IPS-NIHi7 (cell line): ENCODE measurements at regions not wholly inside any gene's neighbourhood (a gene's known extent, or its start where the extent isn't known, plus 50 kb on each side); places are given as distances from the start of the nearest gene placed in this dataset.
"Not testable (repeated sequence)": the region's sequence is repeated elsewhere in the genome, so short reads cannot be mapped to it uniquely, and the experiment has no call there.

Source experiments
- DNase-seq: peaks from one replicate; pipeline ENCODE4 v3.0.0; 2012; ENCODE audit warnings: mixed read lengths; ENCODE audit errors: extremely low spot score

DNA sequence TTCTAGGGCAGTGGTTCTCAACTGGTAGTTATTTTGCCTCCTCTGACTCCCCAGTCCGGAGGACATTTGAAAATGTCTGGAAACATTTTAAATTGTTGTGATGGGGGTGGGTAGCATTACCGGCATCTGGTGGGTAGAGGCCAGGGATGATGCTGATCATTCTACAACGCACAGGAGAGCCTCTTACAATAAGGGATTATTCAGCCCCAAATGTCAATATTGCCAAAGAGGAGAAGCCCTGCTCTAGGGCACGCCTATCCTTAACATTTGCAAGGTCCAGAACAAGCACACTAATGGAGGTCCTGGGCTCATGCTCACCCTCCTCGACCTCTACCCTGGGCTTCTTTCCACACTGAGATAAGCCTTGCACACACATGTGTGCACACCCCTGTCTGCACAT lies 106.4 kb downstream of the MINAR1 start:
- DNase-seq = no peak

DNA sequence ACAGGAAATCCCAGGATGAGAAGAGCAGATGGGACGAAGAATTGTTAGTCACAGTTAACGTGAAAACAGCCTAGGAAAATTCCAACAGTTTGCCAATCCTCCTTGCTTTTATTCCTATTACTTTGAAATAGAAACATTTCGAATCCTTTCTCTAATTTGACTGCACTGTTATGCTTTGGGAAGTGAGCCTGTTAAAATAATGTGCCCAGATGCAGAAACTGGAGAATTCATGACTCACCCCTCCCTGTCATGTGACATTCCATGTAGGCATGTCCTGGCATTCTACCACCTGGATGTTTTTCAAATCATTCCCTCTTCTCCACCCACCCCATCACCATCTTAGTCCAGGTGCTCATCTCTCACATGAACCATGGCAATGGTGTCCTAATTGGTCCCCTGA lies 107.3 kb downstream of the MINAR1 start:
- DNase-seq = no peak

DNA sequence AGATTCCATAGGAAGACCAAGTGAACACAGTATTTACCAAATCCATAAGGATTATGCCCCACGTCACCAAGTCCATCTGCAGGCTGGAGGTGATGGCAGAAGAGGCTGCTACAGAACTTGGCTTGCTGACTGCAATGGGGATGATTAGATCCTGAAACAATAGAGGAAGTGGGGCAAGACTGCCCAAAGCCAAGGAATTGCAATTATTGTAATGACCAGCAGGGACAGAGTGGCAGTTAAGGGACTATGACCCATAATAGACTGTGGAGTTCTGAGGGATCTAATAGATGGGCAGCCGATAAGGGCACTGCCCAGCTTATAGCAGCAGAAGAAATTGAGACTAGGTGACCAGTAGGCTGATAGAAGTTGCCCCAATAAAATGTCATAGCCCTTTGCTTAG lies 108.4 kb downstream of the MINAR1 start:
- peak; percentile 38 for DNase-seq

DNA sequence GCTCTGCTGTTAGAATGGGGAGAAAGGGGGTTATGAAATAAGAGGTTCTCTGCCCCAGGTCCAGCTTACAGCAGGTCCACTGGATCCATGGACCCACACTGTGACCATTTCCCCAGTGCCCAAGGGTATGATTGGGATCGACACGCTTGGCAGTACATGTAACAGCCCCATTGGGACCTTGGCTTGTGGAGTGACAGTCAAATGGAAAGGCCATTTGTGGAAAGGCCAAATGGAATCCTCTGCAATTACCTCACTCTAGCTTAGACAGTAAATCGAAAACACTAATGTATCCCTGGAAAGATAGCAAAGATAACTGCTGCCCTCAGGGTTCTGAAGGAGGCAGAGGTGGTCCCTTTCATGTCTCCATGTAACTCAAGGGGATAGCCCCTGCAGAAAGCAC lies 109.1 kb downstream of the MINAR1 start:
- DNase-seq = no peak

DNA sequence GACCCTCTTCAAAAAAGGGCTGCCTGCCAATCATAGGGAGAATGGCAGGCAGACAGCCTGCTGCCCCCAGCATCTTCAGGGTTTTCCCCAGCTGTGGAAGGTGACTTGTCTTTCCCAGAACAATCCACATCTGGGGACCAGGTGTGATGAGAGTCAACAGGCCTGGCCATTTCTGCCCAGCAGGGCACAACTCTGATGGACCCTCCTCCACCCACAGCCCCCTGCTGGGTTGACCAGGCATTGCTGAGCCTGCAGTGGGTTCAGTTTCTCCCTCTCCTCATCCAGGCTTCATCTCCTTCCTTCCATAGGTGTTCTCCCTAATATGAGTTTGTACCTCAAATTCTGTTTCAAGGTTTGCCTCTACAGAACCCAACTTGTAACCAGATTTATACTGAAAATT lies 111.0 kb downstream of the MINAR1 start:
- DNase-seq = no peak

DNA sequence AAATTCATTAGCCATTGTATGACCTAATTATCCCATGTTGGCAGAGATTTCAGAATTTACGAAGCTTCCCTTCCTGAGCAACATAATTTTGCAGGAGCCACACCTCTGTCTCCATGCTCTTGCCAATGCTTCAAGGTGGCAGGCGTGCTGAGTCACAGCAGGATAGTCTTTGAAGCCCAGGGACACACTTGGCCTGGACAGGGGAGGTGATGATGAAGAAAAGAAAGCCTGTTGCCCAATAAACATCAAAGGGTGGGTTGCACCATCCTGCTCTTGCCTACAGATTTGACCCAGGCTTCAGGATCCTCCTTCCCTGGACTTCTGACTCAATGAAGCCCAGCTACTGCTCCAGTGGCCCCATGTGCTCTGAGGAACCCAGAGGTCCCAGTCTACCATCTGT lies 117.1 kb downstream of the MINAR1 start:
- DNase-seq = no peak

DNA sequence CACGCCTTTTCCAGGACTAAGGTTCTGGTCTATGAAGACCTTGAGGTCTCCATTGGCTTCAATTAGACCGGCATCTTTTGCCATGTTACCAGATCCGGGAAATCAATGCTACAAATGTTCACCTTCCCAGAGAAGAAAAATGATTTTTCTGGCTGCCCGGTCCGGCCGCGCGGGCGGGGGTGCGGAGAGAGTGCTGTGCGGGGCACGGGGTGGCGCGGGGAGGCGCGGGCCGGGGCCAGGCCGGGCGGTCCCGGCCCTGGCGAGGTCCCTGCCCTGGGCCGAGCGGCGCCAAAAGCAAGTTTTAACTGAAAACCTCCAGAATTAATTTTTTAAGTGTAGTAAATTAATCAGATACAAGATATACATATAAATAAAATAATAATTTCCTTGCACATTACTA lies 128.2 kb downstream of the MINAR1 start:
- DNase-seq = no peak

DNA sequence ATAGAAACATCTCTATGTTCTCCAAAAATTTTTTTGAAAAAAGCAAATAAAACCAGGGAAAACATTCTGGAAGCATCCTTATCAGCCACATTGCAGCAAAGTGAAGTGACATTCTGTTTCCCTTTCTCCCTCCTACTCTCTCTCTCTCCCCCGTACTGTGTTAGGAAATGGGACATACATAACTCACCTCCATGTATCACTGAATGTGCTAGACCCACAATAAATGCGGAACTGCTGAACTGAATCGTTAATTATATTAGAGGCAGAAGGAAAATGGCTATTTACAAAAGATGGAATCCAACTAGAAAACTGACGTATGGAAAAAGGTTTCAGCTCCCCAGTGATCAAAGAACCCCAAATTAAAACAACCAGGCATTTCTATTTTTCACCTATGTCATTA lies 129.8 kb downstream of the MINAR1 start:
- DNase-seq = no peak

DNA sequence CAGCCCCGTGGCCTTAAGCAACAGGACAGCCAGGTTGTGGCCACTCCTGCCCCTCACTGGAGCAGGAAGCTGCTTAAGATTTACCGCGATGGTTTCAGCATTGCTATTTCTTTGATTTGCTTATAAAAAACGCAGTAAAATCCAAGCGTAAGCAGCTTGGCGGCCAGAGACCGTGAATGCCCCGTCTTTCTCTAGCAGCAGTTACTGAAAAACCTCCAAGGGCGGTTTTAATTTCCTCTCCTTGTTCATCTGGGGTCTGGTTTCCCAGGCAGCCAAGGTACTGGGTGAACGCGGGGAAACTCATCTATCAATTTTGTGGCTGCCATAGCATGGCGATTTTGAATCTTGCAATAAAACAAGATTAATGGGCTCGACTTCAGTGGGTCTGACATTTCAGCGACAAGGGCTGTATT lies 130.3 kb downstream of the MINAR1 start:
- DNase-seq = no peak

DNA sequence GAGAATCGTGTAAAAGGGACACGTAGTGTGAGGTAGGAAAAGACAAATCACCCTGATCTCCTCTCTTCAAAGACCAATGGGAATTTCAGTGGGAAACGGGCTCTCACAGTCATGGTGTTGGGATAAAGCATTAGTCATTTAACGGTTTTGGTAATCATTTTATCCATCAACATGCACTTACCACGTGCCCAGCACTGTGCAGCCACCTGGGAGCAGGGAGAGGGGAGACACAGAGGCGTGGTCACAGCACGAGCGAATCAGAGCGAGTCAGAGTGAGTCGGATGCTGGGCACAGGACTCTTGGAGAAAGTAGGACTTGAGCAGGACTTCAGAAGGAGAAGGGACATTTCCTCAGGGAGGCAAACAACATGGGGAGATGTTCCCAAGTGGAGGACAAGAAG lies 130.8 kb downstream of the MINAR1 start:
- DNase-seq = no peak

DNA sequence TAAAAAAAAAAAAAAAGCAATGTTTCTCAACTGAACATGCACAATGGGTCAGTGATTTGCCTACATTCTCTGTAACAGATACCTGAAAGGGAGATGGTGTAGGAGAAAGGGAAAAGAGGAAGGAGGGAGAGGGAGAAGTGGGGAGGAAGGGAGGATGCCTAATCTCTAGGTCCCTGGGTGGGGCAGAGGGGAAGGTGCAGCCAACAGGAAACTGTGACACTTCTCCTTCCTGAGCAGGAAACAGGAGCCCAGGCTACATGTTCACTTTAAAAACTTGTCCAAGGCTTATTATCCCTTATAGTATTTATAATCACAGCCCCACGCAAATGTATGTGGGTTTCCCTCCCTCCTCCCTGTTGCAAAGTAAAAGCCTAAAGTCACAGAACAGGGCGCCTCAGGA lies 137.9 kb downstream of the MINAR1 start:
- DNase-seq = no peak

DNA sequence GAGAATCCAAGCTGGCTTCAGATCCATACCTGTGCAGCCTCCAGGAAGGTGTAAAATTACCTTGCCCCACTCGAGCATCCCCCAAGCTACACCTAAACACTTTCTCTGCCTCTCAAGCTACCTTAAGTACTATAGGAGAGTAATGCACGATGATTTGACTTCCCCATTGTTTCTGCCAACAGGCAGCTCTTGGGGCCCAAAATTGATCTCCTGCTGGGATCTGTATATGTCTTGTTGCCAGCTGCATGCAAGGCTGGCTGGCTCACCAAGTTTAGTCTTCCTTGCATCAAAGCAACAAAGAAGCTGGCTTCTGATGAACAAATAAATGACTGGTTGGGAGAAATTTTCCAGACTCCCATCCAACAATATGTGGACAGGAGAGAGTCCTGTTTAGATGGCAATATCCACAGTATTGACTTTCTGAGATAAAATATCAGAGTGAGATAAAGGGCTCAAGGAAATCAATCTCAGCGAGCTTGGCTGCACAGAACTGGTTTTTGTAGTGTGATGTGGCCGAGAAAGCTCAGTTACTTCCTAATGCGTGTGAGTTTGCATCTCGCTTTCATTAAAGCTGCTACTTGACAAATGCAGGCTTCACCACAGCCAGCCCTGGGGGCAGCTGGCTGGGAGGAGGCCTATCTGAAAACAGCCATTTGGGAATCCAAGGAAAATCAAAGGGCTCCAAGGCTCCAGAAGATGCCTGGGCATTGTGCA lies 140.7 kb downstream of the MINAR1 start:
- DNase-seq = no peak

DNA sequence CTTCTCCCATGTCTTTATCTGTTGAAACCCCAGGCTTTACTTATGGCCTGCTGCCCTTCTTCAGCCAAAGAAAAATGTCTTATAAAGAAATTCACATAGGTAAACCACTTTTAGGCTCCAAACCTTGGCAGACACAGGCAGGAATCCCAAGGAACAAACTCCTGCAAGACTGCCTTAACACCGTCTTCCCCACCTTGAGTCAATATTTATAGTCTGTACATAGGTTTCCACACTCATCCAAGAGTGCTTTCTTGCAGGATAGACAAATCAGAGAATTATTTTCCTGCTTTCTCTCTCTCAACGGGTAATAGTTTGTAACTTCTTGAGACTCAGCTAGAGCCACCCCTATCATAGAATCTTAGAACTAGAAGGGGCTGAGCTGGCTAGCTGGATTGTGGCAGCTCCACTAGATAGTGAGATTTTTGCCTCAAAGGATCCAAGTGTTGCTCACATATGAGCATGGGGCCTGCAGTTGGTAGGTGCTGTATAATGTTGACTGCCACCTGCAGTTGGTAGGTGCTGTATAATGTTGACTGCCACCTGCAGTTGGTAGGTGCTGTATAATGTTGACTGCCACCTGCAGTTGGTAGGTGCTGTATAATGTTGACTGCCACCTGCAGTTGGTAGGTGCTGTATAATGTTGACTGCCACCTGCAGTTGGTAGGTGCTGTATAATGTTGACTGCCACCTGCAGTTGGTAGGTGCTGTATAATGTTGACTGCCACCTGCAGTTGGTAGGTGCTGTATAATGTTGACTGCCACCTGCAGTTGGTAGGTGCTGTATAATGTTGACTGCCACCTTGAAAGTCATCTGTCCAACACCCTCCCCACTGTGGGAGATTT lies 142.5 kb downstream of the MINAR1 start:
- not testable (repeated sequence) for DNase-seq

DNA sequence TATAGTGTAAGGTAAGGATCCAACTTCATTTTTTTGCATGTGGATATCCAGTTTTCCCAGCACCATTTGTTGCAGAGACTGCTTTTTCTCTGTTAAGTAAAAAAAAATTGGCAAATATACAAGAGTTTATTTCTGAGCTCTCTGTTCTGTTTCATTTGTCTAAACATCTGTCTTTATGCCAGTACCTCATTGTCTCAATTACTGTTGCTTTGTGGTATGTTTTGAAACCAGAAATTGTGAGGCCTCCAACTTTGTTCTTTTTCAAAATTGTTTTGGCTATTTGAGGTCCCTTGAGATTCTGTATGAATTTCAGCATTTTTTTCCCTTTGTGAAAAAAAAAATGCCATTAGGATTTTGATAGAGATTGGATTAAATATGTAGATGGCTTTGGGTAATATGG lies 150.5 kb downstream of the MINAR1 start:
- DNase-seq = no peak

DNA sequence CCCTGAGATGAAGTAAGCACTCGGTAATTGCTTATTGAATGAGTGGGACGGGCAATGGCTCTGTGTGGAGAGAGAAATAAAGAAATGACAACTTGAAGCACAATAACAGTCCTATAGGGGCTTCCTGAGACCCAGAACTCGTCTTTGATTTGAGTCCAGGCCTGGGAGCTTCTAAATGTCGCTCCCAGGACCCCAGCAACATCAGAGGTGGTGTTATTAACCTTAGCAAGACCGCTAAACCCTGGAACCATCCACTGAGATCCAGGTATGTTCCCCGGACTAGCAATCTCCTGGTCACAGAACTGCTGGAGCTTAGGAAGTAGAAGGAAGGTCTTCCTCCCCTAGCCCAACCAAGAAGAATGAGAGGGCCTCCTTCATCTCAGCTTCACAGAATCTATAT lies 160.0 kb downstream of the MINAR1 start:
- no peak for DNase-seq

DNA sequence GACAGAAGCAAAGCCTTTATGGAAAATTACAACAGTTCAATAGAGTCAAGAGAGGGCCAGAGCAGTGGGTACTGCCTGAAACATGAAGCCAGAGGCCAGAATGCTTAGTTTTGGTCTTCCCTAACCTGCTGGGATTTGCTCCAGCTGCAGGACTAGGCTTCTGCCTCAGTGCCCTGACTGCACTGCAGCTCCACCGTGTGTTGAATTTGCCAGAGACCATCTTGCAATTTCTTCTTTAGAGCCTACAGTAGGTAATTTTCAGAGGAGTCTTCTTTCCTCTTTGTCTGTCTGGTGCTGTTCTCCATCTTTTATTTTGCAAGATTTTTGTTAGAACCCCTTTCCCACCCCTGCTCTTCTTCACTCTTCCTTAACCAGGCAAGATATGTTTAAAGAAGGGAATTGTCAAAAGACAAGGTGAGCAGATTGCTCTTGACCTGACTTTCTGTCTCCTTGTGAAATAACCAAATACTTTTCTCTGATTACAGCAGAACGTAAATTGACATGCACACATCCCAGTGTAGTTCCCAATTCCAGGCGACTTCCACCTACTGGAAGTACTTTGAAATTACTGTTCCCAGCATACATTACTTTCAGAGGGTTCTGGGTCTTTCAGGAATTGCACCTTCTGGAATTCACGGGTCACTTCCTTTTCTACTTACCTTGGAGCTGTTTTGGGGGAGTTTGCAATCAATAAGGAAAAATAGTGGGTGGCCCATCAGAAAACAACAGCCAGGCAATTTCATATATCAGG lies 161.2 kb downstream of the MINAR1 start:
- DNase-seq = peak; percentile 31

DNA sequence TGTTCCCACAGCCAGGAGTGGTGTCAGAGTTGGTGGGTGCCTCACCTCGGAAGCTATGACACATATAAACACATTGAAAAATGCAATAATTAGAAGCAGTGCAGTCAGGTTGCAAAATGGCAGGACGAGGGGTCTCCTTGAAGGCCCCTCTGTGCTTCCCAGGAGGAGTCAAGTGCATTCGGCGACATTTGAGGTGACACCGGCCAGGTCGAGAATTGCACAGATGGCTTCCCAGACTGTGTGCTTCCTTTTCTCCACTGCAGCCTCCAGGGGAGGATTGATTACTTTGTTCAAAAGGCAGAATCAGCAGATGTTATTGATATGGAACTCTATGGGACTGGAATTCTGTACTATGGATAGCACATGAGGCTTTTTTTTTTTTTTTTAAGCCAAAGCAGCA lies 163.2 kb downstream of the MINAR1 start:
- no peak for DNase-seq

DNA sequence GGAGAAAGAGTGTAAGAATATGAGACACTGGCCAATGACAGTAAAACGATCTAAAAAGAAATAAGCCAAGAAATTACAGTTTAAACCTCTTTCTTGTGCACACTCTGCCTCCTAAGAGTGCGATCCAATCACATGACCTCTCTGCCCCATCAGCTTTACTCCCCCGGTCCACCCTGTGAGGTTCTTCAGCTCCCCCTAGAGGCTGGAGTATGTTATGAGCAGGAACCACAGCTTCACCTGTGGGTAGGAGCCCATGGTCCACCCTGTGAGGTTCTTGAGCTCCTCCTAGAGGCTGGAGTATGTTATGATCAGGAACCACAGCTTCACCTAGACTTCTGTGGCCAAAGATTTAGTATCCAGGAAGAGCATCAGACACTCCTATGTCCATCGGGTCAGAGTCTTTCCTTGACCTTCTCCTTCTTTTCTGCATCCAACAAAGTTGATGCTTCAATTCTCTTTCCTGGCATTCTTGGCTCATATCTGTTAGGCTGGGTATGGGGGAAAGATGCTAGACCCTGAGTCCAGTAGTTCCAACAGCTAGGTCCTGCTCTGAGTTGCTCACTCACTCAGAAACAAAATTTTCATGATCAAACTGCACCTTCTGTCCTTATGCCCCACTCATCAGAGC lies 164.0 kb downstream of the MINAR1 start:
- DNase-seq = peak; percentile 98

DNA sequence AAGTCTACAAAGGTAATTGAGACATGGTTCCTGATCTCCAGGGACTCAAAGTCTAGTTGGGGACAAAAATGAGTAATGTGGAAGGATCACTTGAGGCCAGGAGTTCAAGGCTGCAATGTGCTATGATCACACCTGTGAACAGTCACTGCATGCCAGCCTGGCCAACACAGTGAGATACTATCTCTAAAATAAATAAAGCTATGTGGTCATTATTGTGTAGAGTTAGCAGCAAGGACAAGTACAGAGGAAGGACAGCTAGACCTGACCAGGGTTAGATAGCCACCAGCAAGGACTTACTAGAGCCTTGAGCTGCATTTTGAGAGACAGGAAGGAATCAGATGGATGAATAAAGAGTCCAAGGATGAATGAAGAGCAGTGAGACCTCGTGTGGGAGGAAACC lies 166.5 kb downstream of the MINAR1 start:
- DNase-seq = no peak

DNA sequence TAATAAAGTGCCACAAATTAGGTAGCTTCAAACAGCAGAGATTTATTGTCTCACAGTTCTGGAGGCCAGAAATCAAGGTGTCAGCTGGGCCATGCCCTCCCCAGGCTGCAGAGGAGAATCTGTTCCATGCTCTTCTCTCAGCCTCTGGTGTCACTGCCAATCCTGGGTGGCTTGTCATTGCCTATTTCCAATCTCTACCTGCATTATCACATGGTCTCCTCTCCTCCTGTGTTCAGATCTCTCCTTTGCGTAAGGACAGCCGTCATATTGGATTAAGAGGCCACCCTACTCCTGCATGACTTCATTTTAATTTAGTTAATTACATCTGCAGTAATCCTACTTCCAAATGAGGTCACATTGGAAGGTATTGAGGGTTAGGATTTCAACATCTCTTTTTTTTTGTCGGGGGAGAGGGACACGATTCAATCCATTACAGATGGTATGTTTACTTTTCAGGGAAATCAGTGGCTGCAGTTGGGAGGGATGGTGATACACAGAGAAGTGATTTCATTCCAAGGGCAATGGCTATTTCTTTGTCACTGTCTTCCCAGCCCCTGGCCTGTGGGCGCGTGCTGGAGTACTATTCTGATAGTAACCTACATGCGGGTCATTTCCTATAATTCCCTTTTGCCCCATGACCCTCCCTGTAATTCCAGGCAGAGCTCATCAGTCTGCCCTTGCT lies 169.4 kb downstream of the MINAR1 start:
- DNase-seq = no peak

DNA sequence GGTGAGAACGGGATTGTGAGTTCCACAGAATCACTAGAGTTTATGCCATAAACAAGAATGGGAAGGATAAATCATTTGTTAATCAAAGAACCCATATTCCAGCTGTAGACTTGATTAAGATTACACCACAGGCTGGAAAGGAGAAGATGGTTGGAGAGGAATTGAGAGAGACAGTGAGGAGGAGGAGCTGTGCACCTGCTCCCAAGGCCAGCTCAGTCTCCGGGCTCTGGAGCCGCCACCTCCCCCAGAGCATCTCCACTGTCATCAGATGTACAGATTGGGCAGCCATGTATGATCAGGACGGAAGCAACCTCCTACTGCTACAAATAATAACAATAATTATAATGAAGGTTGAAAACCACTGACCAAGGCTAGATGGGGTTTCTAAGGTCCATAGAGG lies 170.0 kb downstream of the MINAR1 start:
- DNase-seq = no peak

DNA sequence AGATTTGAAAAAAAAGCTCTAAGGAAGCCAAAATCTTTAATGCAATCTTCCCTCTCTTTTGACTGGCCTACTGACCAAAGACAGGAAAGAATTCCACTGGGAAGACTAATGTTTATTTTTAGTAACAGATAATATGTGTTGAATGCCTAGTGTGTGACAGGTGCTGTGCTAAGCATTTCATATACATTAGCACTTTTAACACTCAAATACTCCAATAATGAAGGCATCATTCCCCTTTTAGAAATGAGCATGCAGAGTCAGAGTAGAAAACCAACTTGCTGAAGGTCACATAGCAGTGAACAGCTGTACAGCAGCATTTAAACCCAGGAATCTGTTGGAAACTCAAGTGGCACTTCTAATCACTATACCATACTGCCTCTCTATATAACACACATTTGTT lies 170.6 kb downstream of the MINAR1 start:
- no peak for DNase-seq
